ENCODE measurements at regions not wholly inside any gene's neighbourhood (a gene's known extent, or its start where the extent isn't known, plus 50 kb on each side); places are given as distances from the start of the nearest gene placed in this dataset.

DNA sequence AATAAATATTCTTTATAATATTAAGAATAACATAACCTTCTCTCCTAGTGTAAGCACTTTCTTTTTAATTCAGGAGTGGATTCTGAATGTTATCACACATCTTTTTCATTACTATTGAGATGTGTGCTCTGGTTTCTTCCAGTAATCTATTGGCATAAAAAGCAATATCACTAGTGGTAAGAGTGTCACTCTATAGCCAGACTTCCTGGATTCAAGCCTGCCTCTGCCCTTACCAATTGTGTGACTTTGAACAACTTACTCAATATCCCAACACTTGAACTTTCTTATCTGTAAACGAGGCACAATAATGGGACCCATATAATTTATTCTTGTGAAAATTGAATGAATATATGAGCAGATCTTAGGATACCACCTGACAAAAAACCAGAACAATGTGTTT, 71.0 kb downstream of the SEM1 start:
- TF ChIP-seq, protein P1, sequence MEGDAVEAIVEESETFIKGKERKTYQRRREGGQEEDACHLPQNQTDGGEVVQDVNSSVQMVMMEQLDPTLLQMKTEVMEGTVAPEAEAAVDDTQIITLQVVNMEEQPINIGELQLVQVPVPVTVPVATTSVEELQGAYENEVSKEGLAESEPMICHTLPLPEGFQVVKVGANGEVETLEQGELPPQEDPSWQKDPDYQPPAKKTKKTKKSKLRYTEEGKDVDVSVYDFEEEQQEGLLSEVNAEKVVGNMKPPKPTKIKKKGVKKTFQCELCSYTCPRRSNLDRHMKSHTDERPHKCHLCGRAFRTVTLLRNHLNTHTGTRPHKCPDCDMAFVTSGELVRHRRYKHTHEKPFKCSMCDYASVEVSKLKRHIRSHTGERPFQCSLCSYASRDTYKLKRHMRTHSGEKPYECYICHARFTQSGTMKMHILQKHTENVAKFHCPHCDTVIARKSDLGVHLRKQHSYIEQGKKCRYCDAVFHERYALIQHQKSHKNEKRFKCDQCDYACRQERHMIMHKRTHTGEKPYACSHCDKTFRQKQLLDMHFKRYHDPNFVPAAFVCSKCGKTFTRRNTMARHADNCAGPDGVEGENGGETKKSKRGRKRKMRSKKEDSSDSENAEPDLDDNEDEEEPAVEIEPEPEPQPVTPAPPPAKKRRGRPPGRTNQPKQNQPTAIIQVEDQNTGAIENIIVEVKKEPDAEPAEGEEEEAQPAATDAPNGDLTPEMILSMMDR (IDR thresholded peaks at IDR 0.05; ENCODE audit: insufficient read depth, missing control alignments) = no peak
- FAIRE-seq = no peak
- DNase-seq (ENCODE audit: insufficient read length, low spot score) = no peak

DNA sequence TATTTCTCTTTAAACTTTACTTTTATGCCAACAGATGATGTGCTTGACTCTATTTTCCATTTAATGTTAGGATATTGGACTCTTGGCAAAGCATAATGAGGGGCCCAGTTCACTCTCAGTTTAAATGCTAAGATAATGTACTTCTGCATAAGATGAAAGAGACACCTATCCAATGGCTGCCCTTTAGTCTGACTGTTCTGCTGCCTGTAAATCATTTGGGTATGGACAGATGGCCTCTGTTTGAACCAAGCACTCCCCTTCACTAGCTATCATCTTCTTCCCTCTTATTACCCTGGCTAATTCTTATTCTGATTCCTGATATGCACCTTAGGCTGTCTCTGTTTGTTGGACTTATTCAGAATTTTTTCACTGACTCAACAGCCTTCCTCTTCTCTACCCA, 72.1 kb downstream of the SEM1 start:
- TF ChIP-seq, protein P1 (IDR thresholded peaks at IDR 0.05; ENCODE audit: insufficient read depth, missing control alignments) = no peak
- no peak for FAIRE-seq
- DNase-seq (ENCODE audit: insufficient read length, low spot score) = no peak

DNA sequence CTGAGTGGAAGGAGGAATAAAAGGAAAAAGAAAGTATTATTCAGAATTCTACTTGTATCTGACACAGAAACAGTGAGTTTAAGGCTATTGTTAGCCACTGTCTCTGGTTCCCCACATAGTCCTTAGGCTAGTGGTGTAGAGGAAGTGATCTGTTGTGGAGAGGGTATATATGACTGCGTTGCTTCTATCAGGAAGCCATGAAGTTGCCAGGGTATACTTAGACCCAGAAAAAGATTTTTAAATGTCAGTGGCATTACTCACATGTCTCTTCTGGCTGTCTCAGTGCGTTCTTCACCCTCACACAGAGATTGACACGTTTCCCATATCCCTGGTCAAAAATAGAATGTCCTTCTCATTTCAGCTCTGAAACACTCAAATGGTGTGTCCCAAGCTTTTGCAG, 72.7 kb downstream of the SEM1 start:
- TF ChIP-seq, protein P1 (IDR thresholded peaks at IDR 0.05; ENCODE audit: insufficient read depth, missing control alignments) = no peak
- FAIRE-seq (no peak), DNase-seq (ENCODE audit: insufficient read length, low spot score) (no peak)

DNA sequence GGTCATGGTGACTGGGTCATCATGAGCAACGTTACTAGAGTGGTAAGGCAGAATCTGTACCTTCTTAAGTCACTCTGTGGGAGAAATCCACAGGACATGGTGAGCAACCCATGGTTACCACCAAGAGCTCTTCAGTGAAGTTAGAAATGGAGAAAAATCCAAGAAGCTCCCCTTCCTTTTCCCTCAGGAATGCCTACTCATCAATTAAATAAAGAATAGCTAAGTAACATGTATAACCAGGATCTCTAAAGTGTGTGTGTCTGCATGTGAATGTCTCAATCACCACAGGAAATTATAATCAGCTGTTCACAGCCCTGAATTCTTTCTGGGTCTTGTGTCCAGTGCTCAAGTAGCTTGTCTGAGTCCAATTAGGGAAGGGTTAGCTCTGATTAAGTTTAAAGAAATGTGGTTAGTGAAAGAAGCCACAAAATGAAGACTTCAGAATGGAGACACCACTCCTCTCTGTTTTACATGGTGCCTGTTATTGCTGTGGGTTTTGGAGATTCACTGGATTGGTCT, 73.2 kb downstream of the SEM1 start:
- DNase-seq (ENCODE audit: insufficient read length, low spot score) (no peak), FAIRE-seq (no peak)
- TF ChIP-seq, protein P1 (IDR thresholded peaks at IDR 0.05; ENCODE audit: insufficient read depth, missing control alignments) = no peak

DNA sequence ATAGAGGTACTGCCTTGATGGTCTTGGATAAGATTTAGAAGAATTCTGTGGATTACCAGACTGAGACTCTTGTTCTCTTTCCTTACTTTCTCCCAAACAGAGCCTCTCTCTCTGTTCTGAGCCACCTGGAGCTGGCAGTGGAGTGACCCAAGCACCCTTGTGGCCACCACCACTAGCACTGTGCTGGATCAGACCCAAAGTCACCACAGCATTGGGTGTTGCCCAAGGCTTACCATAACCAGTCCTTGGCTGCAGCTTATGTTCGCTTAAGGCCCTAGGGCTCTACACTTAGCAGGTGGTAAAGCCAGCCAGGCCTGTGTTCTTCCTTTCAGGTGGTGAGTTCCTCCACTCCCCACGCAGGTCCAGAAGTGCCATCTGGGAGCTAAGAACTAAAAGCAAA, 79.8 kb downstream of the SEM1 start:
- TF ChIP-seq, protein P1 (IDR thresholded peaks at IDR 0.05; ENCODE audit: insufficient read depth, missing control alignments) = no peak
- no peak for DNase-seq (ENCODE audit: insufficient read length, low spot score)
- FAIRE-seq = no peak

DNA sequence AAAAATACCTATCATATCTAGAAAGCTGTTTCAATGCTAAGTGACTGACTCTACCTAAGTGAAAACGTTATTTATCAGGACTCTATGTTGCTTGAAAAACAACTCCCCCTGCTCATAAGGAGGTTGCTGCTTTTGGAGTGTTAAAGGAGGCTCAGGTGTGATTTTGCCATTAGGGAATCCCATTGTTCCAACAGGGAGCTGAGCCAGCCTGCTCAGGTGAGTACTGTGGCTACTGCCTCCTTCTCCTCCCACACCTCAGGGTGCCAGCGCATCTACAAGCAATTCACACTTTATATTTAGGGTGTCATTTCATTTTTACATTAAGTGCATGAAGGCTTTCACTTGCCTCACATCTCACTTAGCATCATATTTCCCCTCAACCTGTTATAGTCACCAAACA, 84.7 kb downstream of the SEM1 start:
- DNase-seq (ENCODE audit: insufficient read length, low spot score) (no peak), FAIRE-seq (no peak)
- TF ChIP-seq, protein P1 (IDR thresholded peaks at IDR 0.05; ENCODE audit: insufficient read depth, missing control alignments) = no peak

DNA sequence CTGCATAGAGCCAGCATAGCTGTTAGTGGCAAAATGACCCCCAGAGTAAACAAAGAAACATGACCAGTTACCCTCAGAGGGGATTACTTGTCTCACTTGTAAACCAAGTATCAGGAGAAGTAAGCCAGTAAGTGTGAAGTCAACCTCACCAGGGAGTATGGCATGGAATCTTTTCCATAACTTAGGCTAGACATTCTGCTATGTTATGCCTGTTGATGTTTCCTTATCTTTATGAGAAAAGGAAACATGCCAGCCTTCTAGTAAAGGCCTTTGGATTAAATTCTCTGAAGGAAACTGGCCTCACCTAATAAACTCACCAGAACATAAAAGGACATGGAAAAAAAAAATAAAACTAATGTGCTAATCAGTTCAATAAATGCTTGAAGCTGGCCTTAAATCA, 87.7 kb downstream of the SEM1 start:
- FAIRE-seq (no peak), DNase-seq (ENCODE audit: insufficient read length, low spot score) (no peak)
- TF ChIP-seq, protein P1 (IDR thresholded peaks at IDR 0.05; ENCODE audit: insufficient read depth, missing control alignments) = no peak
